IPS-18c (cell line): ENCODE measurements at regions not wholly inside any gene's neighbourhood (a gene's known extent, or its start where the extent isn't known, plus 50 kb on each side); places are given as distances from the start of the nearest gene placed in this dataset.
"Not testable (repeated sequence)": the region's sequence is repeated elsewhere in the genome, so short reads cannot be mapped to it uniquely, and the experiment has no call there.

ENCODE experiments used
- H3K4me3 ChIP-seq: 2 replicates; pipeline ENCODE4 v1.7.0; 2013; ENCODE audit warnings: low read depth, mild to moderate bottlenecking, low read length, moderate library complexity; ENCODE audit not compliant: insufficient read depth
- H3K9me3 ChIP-seq: one replicate; pipeline ENCODE4 v1.6.1; 2013; ENCODE audit warnings: mild to moderate bottlenecking, low read length, moderate library complexity; ENCODE audit not compliant: control insufficient read depth, insufficient read depth

DNA sequence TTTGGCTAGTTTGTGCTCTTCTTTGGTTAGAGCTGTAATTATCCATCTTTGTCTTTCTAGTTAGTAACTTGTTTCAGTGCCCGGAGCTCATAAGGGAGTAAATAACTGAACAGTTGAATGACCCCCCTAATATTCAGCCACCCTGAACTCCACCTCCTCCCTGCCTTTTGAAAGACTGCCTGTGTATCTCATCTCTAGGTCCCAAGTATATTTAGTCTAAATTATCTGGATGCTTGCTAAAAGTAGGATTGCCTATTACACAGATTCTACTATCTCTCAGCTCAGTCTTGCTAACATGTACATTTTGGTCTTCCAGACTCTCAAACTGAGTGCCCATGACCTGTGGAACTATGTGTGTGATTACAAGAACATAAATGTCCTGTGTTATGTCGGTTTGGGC lies 145.9 kb downstream of the GJA1 start:
- H3K4me3 ChIP-seq = no peak overlapping the region
- no peaks in the 10 kb centered on the region for H3K9me3 ChIP-seq

DNA sequence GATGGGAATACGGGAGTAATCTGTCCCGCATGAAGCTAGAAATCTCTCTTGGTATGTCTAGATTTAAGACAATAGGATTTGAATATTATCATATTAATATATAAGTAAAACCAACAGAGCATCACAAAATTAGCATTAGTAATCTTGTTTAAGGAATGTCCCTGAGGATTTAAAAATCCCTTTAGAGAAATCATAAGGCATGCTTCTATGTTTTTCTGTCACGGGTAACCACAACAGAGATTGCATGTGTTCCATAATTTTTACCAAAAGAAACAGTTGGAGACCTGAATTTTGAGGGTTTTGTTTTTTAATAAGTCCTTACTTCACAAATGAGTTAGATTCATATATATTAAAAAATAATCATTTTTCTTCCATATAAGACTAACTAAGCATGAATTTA lies 146.8 kb downstream of the GJA1 start:
- Histone ChIP-seq H3K9me3 (no peaks in the 10 kb centered on the region), H3K4me3 (no peak overlapping the region)

GRCh38 chr6:121584586-121585369 lies 149.3 kb downstream of the GJA1 start:
- Histone ChIP-seq H3K4me3 (no peak overlapping the region), H3K9me3 (no peaks in the 10 kb centered on the region)

GRCh38 chr6:121590438-121590837 lies 155.0 kb downstream of the GJA1 start:
- H3K9me3 ChIP-seq = no peaks in the 10 kb centered on the region
- H3K4me3 ChIP-seq = no peak overlapping the region

GRCh38 chr6:121590916-121591315 lies 155.5 kb downstream of the GJA1 start:
- no peaks in the 10 kb centered on the region for H3K9me3 ChIP-seq
- H3K4me3 ChIP-seq = no peak overlapping the region

DNA sequence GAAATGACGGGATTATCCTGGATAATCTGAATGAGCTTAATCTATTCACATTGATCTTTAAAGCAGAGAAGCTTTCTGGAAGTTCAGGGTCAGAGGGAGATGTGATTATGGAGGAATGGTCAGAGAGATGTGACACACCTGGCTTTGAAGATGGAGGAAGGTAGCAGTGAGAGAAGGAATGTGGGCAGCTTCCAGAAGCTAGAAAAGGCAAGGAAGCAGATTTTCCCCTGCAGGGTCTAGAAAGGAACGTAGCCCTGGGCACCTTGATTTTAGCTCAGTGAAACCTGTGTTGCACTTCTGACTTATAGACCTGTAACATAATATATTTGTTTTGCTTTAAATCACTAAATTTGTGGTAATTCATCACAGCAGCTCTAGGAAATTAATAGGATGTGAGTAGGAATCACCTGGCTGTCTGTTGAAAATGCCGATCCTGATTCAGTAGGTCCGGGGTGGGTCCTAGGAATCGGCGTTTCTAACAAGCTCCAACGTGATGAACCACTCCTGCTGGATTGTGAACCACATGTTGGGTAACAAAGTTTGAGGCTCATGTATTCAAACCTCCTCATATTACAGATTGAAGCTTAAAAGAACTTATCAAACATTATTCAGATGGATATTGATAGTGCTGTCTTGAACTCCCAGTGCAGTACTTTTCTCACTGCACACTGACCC lies 157.0 kb downstream of the GJA1 start:
- no peak overlapping the region for H3K4me3 ChIP-seq

DNA sequence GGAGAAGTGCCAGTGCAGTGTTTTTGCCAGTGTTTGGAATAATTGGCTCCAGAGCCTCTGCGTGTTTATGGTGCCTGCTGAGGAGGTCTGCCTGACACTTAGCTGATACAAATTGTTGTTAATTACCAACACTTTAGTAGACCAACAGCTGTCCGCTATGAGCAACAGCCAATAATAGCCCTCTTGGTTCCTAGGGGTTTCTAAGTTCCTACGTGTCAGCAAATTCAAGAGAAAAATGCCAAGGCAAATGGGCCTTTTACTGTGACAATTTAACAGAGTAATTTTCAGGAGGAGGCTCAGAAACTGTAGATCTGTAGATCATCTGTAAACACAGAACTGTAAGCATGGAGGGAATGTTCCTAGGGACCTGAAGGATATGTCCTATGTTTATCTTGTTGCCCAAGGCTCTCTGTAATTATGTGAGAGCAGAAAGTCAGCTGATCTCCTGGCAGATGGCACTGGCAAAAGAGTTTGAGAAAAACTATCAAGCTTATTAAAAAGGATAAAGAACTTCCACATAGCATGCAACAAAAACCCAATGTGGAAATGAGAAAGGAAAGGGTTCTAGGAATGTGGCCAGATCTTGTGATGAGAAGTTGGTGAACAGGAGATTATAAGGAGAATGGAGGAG lies 157.7 kb downstream of the GJA1 start:
- H3K4me3 ChIP-seq = no peak overlapping the region
- no peaks in the 10 kb centered on the region for H3K9me3 ChIP-seq

More for the DNA sequence above, 157.0 kb downstream of the GJA1 start:
- no peaks in the 10 kb centered on the region for H3K9me3 ChIP-seq

GRCh38 chr6:121594053-121594452 lies 158.6 kb downstream of the GJA1 start:
- H3K9me3 ChIP-seq = no peaks in the 10 kb centered on the region
- H3K4me3 ChIP-seq = no peak overlapping the region

DNA sequence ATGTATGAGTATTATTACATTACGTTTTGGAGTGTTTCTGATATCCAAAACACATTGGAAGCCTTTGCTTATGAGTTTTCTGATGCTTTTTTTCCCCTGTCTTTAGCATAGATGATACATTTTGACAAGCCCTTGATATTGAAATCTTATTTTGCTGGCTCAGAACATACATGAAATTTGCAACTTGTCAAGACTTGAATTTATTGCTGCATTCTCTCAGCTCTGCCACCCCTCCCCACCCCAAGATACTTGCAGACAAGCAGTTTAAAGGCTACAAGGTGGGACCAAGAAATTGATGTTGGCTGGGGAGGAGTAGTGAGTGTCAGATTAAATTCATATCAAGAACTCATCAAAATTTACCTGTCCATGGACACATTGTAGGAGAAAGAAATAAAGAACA lies 160.2 kb downstream of the GJA1 start:
- no peak overlapping the region for H3K4me3 ChIP-seq
- H3K9me3 ChIP-seq = no peaks in the 10 kb centered on the region

- no peaks in the 10 kb centered on the region for H3K9me3 ChIP-seq
- no peak overlapping the region for H3K4me3 ChIP-seq
Observed at GRCh38 chr6:121596441-121596840, 161.0 kb downstream of the GJA1 start.

GRCh38 chr6:121597654-121598053 lies 162.2 kb downstream of the GJA1 start:
- H3K4me3 ChIP-seq = no peak overlapping the region
- H3K9me3 ChIP-seq = no peaks in the 10 kb centered on the region

GRCh38 chr6:121599331-121599730 lies 163.9 kb downstream of the GJA1 start:
- not testable (repeated sequence) for H3K4me3 ChIP-seq, H3K9me3 ChIP-seq

DNA sequence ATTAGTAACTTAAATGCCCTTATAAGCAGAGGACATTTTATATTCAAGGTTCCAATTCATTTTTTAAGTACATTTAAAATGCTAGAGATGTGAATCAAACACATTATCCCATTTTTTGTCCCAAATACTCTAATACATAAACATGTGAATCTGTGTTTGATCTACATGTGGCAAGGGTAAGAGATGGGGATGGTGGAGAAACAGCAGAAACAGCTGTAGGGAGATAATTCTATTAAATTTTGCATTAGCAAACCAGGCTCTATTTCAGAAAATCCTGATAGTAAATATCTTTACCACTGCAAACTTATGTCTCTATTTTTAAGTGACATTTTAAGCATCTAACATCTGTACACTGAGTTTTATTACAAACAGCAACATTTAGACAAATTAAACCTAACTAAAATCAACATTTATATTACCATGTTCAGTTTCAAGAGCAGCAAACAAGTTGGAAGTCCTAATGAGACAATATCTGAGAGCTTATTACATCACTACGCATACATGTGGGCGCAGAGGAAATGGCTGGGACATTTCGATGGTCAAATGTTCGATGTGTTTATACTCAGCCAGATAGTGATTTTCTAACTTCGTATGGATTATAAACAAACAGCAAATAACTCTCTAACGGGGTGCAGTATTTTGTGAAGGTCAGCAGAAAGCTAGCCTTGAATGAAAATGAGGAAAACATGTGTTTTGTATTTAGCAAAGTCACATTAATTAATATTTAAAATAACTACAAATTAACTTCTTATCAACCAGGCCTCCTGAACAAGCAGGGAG lies 165.1 kb downstream of the GJA1 start:
- Histone ChIP-seq H3K9me3 (no peaks in the 10 kb centered on the region), H3K4me3 (no peak overlapping the region)

- Histone ChIP-seq H3K4me3 (no peak overlapping the region), H3K9me3 (no peaks in the 10 kb centered on the region)
Observed at GRCh38 chr6:121603486-121603885, 168.0 kb downstream of the GJA1 start.

DNA sequence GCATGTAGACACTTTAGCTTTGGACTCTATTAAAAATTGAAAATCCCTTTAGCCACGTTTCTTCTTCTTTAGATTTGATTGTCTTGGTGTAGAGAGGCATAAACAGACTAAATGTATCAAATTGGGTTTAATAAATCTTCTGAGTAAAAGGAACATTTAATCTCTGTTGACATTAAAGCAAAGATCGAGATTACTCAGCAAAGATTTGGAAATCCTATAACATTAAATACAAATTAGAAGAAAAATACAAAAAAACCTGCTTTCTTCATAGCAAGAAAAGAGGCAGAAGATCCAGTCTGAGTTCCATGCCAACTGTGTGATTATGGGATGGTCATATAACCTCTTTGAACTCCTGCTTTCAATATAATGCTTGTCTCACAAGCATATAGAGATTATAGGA lies 172.3 kb downstream of the GJA1 start:
- H3K9me3 ChIP-seq = no peaks in the 10 kb centered on the region
- H3K4me3 ChIP-seq = no peak overlapping the region

DNA sequence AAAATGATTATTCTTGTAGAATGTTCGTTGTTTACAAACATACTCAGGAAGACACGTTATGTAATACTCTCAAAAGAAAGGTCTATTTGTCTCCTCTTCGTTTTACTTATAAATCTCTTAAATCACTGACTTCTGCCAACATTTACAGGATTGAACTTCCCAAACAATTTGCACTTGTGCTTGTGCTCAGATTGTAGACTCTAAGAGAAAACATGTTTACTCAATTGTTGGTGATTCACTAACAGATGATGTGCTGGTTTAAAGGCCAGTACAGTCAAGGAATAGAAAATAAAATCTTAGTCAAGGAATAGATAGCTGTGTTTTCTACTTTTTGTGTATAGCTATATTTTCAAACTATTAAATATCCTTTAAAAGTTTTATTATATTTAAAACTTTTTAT lies 172.8 kb downstream of the GJA1 start:
- H3K9me3 ChIP-seq = no peaks in the 10 kb centered on the region
- no peak overlapping the region for H3K4me3 ChIP-seq

GRCh38 chr6:121609281-121609680 lies 173.8 kb downstream of the GJA1 start:
- Histone ChIP-seq H3K9me3 (no peaks in the 10 kb centered on the region), H3K4me3 (no peak overlapping the region)
